ENCODE measurements at regions not wholly inside any gene's neighbourhood (a gene's known extent, or its start where the extent isn't known, plus 50 kb on each side); places are given as distances from the start of the nearest gene placed in this dataset.

- no peak for TF ChIP-seq EP300 (IDR thresholded peaks at IDR 0.05)
- TF ChIP-seq CTCF (IDR thresholded peaks at IDR 0.05): no peak
- no peak for TF ChIP-seq POLR2A (IDR thresholded peaks at IDR 0.05)
- no peak for TF ChIP-seq POLR2AphosphoS5 (IDR thresholded peaks at IDR 0.05)
Measured at GRCh38 chr2:15714002-15714401, 122.3 kb downstream of the DDX1 start.
